ENCODE measurements at regions not wholly inside any gene's neighbourhood (a gene's known extent, or its start where the extent isn't known, plus 50 kb on each side); places are given as distances from the start of the nearest gene placed in this dataset.

- Histone ChIP-seq H3K27me3 (ENCODE audit: control insufficient read depth, insufficient read depth, low read length) (no peaks in the 10 kb centered on the region), H3K36me3 (ENCODE audit: control insufficient read depth, insufficient read depth, low read length) (no peaks in the 10 kb centered on the region), H3K4me3 (ENCODE audit: low read length) (no peak overlapping the region), H3K9me3 (ENCODE audit: control insufficient read depth, insufficient read depth, low read length) (no peaks in the 10 kb centered on the region), H3K27ac (ENCODE audit: low read length) (no peak overlapping the region), H3K4me1 (ENCODE audit: control insufficient read depth, insufficient read depth, low read length) (no peaks in the 10 kb centered on the region)
- WGBS (ENCODE audit: insufficient coverage, insufficient read length) = no CpG with 5 or more reads among the region's 1 CpG
- no peak for DNase-seq (ENCODE audit: low read depth, low spot score)
These were observed 202.3 kb upstream of the AGR3 start for GRCh38 chr7:17084166-17084475.

- no CpG with 5 or more reads among the region's 3 CpGs for WGBS (ENCODE audit: insufficient coverage, insufficient read length)
- no peaks in the 10 kb centered on the region for H3K9me3 ChIP-seq (ENCODE audit: control insufficient read depth, insufficient read depth, low read length)
- H3K27me3 ChIP-seq (ENCODE audit: control insufficient read depth, insufficient read depth, low read length) = no peaks in the 10 kb centered on the region
- no peaks in the 10 kb centered on the region for H3K4me1 ChIP-seq (ENCODE audit: control insufficient read depth, insufficient read depth, low read length)
- no peak overlapping the region for H3K27ac ChIP-seq (ENCODE audit: low read length)
- DNase-seq (ENCODE audit: low read depth, low spot score) = no peak
- H3K36me3 ChIP-seq (ENCODE audit: control insufficient read depth, insufficient read depth, low read length) = no peaks in the 10 kb centered on the region
- H3K4me3 ChIP-seq (ENCODE audit: low read length) = no peak overlapping the region
These were observed 203.4 kb upstream of the AGR3 start for GRCh38 chr7:17085186-17085585.

GRCh38 chr7:17086403-17086802 is 204.6 kb upstream of the AGR3 start:
- Histone ChIP-seq H3K27ac (ENCODE audit: low read length) (no peak overlapping the region), H3K4me1 (ENCODE audit: control insufficient read depth, insufficient read depth, low read length) (no peaks in the 10 kb centered on the region)
- DNase-seq (ENCODE audit: low read depth, low spot score) = no peak

GRCh38 chr7:17090751-17091150 is 207.7 kb upstream of the AHR start:
- no peaks in the 10 kb centered on the region for H3K9me3 ChIP-seq (ENCODE audit: control insufficient read depth, insufficient read depth, low read length)
- H3K36me3 ChIP-seq (ENCODE audit: control insufficient read depth, insufficient read depth, low read length) = no peaks in the 10 kb centered on the region
- no peak for DNase-seq (ENCODE audit: low read depth, low spot score)
- WGBS (ENCODE audit: insufficient coverage, insufficient read length) = no CpG with 5 or more reads among the region's 2 CpGs
- no peaks in the 10 kb centered on the region for H3K27me3 ChIP-seq (ENCODE audit: control insufficient read depth, insufficient read depth, low read length)
- H3K4me3 ChIP-seq (ENCODE audit: low read length) = no peak overlapping the region
- no peaks in the 10 kb centered on the region for H3K4me1 ChIP-seq (ENCODE audit: control insufficient read depth, insufficient read depth, low read length)
- H3K27ac ChIP-seq (ENCODE audit: low read length) = no peak overlapping the region

More at GRCh38 chr7:17086403-17086802, 204.6 kb upstream of the AGR3 start:
- H3K9me3 ChIP-seq (ENCODE audit: control insufficient read depth, insufficient read depth, low read length) = no peaks in the 10 kb centered on the region
- WGBS (ENCODE audit: insufficient coverage, insufficient read length) = no CpG with 5 or more reads among the region's 5 CpGs
- no peaks in the 10 kb centered on the region for H3K27me3 ChIP-seq (ENCODE audit: control insufficient read depth, insufficient read depth, low read length)
- H3K4me3 ChIP-seq (ENCODE audit: low read length) = no peak overlapping the region
- H3K36me3 ChIP-seq (ENCODE audit: control insufficient read depth, insufficient read depth, low read length) = no peaks in the 10 kb centered on the region

- H3K27ac ChIP-seq (ENCODE audit: low read length) = no peak overlapping the region
- H3K4me3 ChIP-seq (ENCODE audit: low read length) = no peak overlapping the region
- no peaks in the 10 kb centered on the region for H3K36me3 ChIP-seq (ENCODE audit: control insufficient read depth, insufficient read depth, low read length)
- H3K4me1 ChIP-seq (ENCODE audit: control insufficient read depth, insufficient read depth, low read length) = no peaks in the 10 kb centered on the region
- DNase-seq (ENCODE audit: low read depth, low spot score) = no peak
- no CpG with 5 or more reads among the region's 3 CpGs for WGBS (ENCODE audit: insufficient coverage, insufficient read length)
- no peaks in the 10 kb centered on the region for H3K27me3 ChIP-seq (ENCODE audit: control insufficient read depth, insufficient read depth, low read length)
- no peaks in the 10 kb centered on the region for H3K9me3 ChIP-seq (ENCODE audit: control insufficient read depth, insufficient read depth, low read length)
These were observed 205.0 kb upstream of the AHR start for GRCh38 chr7:17093461-17093860.

- Histone ChIP-seq H3K4me3 (ENCODE audit: low read length) (no peak overlapping the region), H3K27ac (ENCODE audit: low read length) (no peak overlapping the region), H3K4me1 (ENCODE audit: control insufficient read depth, insufficient read depth, low read length) (no peaks in the 10 kb centered on the region), H3K9me3 (ENCODE audit: control insufficient read depth, insufficient read depth, low read length) (no peaks in the 10 kb centered on the region), H3K36me3 (ENCODE audit: control insufficient read depth, insufficient read depth, low read length) (no peaks in the 10 kb centered on the region), H3K27me3 (ENCODE audit: control insufficient read depth, insufficient read depth, low read length) (no peaks in the 10 kb centered on the region)
- DNase-seq (ENCODE audit: low read depth, low spot score) = no peak
- no CpG with 5 or more reads among the region's 5 CpGs for WGBS (ENCODE audit: insufficient coverage, insufficient read length)
These were observed 203.4 kb upstream of the AHR start for GRCh38 chr7:17094963-17095574.

GRCh38 chr7:17095931-17096330 is 202.5 kb upstream of the AHR start:
- no CpG with 5 or more reads among the region's 2 CpGs for WGBS (ENCODE audit: insufficient coverage, insufficient read length)
- H3K9me3 ChIP-seq (ENCODE audit: control insufficient read depth, insufficient read depth, low read length) = no peaks in the 10 kb centered on the region
- H3K27me3 ChIP-seq (ENCODE audit: control insufficient read depth, insufficient read depth, low read length) = no peaks in the 10 kb centered on the region
- no peaks in the 10 kb centered on the region for H3K4me1 ChIP-seq (ENCODE audit: control insufficient read depth, insufficient read depth, low read length)
- no peak overlapping the region for H3K27ac ChIP-seq (ENCODE audit: low read length)
- DNase-seq (ENCODE audit: low read depth, low spot score) = no peak
- H3K36me3 ChIP-seq (ENCODE audit: control insufficient read depth, insufficient read depth, low read length) = no peaks in the 10 kb centered on the region
- no peak overlapping the region for H3K4me3 ChIP-seq (ENCODE audit: low read length)

GRCh38 chr7:17097668-17098297 is 200.7 kb upstream of the AHR start:
- DNase-seq (ENCODE audit: low read depth, low spot score) = no peak
- no CpG with 5 or more reads among the region's 7 CpGs for WGBS (ENCODE audit: insufficient coverage, insufficient read length)
- H3K4me3 ChIP-seq (ENCODE audit: low read length) = no peak overlapping the region

GRCh38 chr7:17098515-17098914 is 199.9 kb upstream of the AHR start:
- Histone ChIP-seq H3K27ac (ENCODE audit: low read length) (no peak overlapping the region), H3K4me3 (ENCODE audit: low read length) (no peak overlapping the region), H3K27me3 (ENCODE audit: control insufficient read depth, insufficient read depth, low read length) (no peaks in the 10 kb centered on the region), H3K9me3 (ENCODE audit: control insufficient read depth, insufficient read depth, low read length) (no peaks in the 10 kb centered on the region), H3K4me1 (ENCODE audit: control insufficient read depth, insufficient read depth, low read length) (no peaks in the 10 kb centered on the region), H3K36me3 (ENCODE audit: control insufficient read depth, insufficient read depth, low read length) (no peaks in the 10 kb centered on the region)
- WGBS (ENCODE audit: insufficient coverage, insufficient read length) = no CpG with 5 or more reads among the region's 1 CpG
- DNase-seq (ENCODE audit: low read depth, low spot score) = no peak

More at GRCh38 chr7:17097668-17098297, 200.7 kb upstream of the AHR start:
- Histone ChIP-seq H3K9me3 (ENCODE audit: control insufficient read depth, insufficient read depth, low read length) (no peaks in the 10 kb centered on the region), H3K36me3 (ENCODE audit: control insufficient read depth, insufficient read depth, low read length) (no peaks in the 10 kb centered on the region), H3K27ac (ENCODE audit: low read length) (no peak overlapping the region), H3K4me1 (ENCODE audit: control insufficient read depth, insufficient read depth, low read length) (no peaks in the 10 kb centered on the region), H3K27me3 (ENCODE audit: control insufficient read depth, insufficient read depth, low read length) (no peaks in the 10 kb centered on the region)

GRCh38 chr7:17099083-17099973 is 199.1 kb upstream of the AHR start:
- no peak overlapping the region for H3K4me3 ChIP-seq (ENCODE audit: low read length)
- H3K9me3 ChIP-seq (ENCODE audit: control insufficient read depth, insufficient read depth, low read length) = no peaks in the 10 kb centered on the region
- no CpG with 5 or more reads among the region's 12 CpGs for WGBS (ENCODE audit: insufficient coverage, insufficient read length)
- no peaks in the 10 kb centered on the region for H3K36me3 ChIP-seq (ENCODE audit: control insufficient read depth, insufficient read depth, low read length)
- DNase-seq (ENCODE audit: low read depth, low spot score) = no peak
- H3K27ac ChIP-seq (ENCODE audit: low read length) = no peak overlapping the region
- no peaks in the 10 kb centered on the region for H3K27me3 ChIP-seq (ENCODE audit: control insufficient read depth, insufficient read depth, low read length)
- no peaks in the 10 kb centered on the region for H3K4me1 ChIP-seq (ENCODE audit: control insufficient read depth, insufficient read depth, low read length)
